Activated CD8-positive, alpha-beta memory T cell treated with anti-CD3 and anti-CD28 coated beads for 48 hours (primary cell): ENCODE measurements at regions not wholly inside any gene's neighbourhood (a gene's known extent, or its start where the extent isn't known, plus 50 kb on each side); places are given as distances from the start of the nearest gene placed in this dataset.
"Not testable (repeated sequence)": the region's sequence is repeated elsewhere in the genome, so short reads cannot be mapped to it uniquely, and the experiment has no call there.

Experiments
- DNase-seq, 3 experiments: peaks; one replicate each; pipeline ENCODE4 v3.0.0-alpha.2; 2020; ENCODE audit warnings: low read depth in 2 of 3, low spot score in 2 of 3

DNA sequence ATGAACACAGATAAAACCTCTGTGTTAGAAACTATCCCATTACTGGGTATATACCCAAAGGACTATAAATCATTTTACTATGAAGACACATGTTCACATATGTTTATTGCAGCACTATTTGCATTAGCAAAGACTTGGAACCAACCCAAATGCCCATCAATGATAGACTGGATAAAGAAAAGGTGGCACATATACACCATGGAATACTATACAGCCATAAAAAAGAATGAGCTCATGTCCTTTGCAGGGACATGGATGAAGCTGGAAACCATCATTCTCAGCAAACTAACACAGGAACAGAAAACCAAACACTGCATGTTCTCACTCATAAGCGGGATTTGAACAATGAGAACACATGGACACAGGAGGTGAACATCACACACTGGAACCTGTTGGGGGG lies 58.9 kb upstream of the BMAL1 start:
- DNase-seq: not testable (repeated sequence)

GRCh38 chr11:13220148-13220547 lies 57.4 kb upstream of the BMAL1 start:
- no peak for DNase-seq

- no peak for DNase-seq
Observed at GRCh38 chr11:13221722-13222121, 55.9 kb upstream of the BMAL1 start.

DNA sequence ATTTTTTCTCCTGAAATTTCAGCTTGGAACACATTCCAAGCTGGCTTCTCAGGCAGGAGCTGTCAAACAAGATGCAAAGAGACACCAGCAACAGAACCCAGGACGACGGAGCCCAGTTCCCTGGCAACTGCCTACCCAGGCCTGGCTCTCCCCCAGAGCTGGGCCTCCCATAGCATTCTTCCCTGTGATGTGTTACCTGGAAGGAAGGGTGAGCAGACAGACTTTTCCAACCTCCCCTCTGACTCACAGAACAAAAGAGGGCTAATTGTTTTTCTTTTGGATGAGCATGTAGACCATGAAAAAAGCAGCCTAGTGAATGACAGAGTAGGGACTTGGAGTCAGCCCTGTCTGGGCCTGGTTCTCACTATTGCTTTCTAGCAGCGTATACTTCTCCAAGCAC lies 55.3 kb upstream of the BMAL1 start:
- DNase-seq: no peak

GRCh38 chr11:13223112-13223511 lies 54.5 kb upstream of the BMAL1 start:
- DNase-seq: no peak

DNA sequence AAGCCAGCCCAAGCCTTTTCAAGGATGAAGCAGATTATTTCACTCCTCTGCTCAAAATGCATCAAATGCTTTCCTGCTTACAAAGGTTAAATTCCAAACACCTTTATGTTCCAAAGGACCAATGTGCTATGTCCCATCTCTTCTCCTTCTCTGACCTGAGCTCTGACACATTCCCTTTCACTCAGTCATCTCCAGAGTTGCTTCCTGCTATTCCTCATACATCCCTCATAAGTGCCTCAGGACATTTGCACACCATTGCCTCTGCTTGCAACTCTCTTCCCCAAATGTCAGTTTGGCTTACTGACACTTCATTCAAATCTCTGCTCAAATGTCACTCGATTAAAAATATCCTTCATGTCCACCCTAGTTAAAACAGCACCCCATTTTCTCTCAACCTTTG lies 53.3 kb upstream of the BMAL1 start:
- no peak for DNase-seq

- DNase-seq: no peak
Observed at GRCh38 chr11:13225038-13226001, 52.3 kb upstream of the BMAL1 start.

DNA sequence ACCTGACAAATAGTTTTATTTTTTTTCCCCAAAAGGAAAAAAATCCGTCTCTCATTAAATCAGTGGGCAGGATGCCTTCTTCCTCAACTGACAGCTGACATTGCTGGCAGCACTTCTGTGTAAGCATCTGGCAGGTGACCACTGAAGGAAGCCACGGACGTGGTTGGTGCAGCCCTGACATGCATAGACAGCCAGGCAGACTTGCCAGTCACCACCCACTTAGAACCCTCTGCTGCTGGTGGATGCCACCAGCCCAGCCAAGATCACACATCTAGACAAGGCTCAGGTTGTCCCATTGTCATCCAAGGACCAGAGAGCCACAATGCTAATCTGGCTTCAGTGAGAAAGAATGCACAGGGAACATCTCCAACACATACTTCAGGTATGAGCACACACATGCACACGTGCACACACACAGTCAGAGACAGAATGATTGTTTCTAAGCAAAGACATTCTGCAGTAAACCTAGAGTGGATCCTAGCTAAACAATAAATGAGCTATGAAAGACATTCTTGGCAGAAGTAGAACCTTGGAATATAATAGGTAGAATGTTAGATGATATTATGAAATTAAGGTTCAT lies 49.8 kb upstream of the BMAL1 start:
- no peak for DNase-seq
